HG03442 (cell line): ENCODE measurements at regions not wholly inside any gene's neighbourhood (a gene's known extent, or its start where the extent isn't known, plus 50 kb on each side); places are given as distances from the start of the nearest gene placed in this dataset.
"Not testable (repeated sequence)": the region's sequence is repeated elsewhere in the genome, so short reads cannot be mapped to it uniquely, and the experiment has no call there.

Source experiments
- ATAC-seq: cut with Tn5 transposase; IDR thresholded peaks from one replicate; pipeline ENCODE4 v1.9.1; 2021; ENCODE audit warnings: mild to moderate bottlenecking, moderate library complexity; ENCODE audit not compliant: unreplicated experiment

DNA sequence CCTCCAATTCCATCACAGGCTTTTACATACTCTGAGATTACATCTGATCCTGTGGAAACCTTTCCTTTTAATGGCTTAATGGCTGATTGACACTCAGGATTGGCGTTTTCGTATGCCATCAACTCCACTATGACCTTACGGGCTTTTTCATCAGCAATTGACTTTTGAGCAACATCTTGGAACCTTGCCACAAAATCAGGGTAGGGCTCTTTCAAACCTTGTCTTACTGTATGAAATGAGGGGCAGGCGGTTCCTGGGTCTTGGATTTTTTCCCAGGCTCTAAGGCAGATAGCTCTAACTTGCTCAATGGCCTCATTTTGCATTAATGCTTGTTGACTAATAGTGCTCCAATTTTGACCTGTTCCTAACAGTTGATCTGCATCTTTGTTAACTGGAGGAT lies 250.9 kb upstream of the PRKCQ start:
- not testable (repeated sequence) for ATAC-seq

DNA sequence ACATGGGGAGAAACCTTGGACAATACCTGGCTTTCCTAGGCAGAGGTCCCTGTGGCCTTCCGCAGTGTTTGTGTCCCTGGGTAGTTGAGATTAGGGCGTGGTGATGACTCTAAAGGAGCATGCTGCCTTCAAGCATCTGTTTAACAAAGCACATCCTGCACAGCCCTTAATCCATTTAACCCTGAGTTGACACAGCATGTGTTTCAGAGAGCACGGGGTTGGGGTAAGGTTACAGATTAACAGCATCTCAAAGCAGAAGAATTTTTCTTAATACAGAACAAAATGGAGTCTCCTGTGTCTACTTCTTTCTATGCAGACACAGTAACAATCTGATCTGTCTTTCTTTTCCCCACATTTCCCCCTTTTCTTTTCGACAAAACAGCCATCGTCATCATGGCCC lies 244.7 kb upstream of the PRKCQ start:
- not testable (repeated sequence) for ATAC-seq

DNA sequence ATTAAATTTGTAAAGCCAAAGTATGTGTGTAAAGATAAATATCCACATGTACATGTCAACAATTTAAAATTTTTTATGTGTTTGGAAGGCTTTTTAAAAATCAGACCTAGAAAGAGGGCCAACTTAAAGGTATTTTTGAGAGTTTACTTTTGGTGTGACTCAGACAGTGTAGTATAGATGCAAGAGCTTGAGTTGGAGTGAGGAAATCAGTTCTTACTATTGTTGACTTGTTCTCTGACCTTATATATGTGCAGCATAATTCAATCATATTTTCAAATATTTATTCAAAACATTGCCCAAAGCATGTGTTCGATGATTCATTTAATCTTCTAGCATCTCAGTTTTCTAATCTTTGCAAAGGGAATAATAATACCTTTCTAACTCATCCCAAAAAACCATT lies 243.7 kb upstream of the PRKCQ start:
- no peak for ATAC-seq

DNA sequence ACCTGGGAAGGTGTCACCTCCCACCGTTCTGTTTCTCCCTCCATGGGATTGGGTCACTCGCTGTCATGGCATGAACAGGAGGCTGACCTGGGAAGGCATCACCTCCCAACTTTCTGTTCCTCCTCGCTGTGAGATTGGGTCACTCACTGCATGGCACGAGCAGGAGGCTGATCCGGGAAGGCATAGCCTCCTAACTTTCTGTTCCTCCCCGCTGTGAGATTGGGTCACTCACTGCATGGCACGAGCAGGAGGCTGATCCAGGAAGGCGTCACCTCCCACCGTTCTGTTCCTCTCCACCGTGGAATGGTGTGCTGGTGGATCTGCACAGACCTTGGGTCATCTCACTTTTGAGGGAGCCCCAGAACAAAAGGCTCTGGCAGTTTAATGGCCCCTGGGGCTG lies 239.2 kb upstream of the PRKCQ start:
- no peak for ATAC-seq

DNA sequence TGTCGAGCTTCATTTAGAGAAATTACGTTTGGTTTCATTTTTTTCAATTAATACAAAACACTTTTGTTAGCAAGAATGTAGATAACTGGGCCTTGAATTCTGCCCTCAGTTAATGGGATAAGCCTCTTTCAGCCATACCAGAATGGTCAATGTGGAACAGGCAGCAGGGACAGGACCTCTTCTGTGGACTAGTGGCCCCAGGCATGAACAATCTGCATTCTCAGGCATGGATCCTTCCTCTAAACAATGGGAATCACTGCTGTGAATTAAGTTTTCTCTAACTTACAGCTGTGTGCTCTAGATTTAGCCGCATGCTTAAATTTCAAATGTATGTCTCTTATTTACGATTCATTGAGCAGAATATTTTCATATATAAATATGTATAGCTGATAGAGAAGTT lies 237.7 kb upstream of the PRKCQ start:
- no peak for ATAC-seq

DNA sequence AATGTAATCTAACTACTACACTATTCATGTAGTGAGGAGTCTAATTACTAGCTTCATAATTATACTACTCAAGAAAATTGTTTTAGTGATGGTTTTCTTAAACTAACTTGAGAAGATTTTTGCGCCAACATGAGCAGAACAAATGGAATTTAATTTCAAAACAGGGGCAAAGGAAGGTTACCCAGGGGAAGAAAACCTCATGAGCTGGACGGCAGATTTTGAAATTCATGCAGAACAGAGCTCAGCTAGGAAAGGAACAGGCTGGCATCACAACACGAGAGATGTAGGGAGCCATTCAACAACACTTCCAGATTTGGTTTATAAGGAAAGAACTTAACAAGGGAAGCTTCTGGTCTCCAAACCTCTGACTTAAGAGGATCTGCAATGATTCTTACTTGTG lies 235.3 kb upstream of the PRKCQ start:
- no peak for ATAC-seq

DNA sequence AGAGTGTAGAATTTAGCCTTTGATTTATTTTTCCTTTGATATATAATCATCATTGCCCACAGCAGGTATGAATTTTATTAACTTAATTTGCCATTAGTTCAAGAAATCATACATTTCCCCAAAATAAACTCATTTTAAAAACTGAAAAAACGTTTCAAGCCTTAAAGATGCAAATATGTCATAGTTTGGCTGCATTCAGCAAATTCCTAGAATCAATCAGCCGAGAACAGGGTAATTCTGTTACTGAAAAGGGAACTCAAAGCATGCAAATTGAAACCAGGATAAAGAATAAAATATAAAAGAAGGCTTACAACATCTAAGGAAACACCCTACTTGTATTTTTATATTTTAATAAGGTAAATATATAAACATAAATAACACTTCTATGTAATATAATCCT lies 233.8 kb upstream of the PRKCQ start:
- no peak for ATAC-seq

DNA sequence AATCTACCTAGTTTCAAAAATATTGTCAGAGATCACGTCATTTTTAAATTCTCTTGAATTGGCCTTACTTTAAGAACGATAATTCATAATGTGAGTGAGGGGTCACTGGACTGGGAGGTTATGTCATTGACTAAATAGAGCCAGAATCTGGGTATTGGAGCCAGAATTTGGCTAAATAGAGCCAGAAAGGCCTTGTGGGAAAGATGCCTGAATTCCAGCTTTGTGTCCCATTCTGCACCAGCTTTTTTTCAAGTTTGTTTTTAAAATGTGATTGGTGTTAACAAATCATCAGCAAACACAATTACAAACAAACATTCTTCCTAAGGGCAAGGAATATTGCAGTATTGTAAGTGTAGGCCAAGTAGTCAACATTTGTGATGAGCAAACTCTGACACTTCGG lies 233.2 kb upstream of the PRKCQ start:
- ATAC-seq, result no peak

DNA sequence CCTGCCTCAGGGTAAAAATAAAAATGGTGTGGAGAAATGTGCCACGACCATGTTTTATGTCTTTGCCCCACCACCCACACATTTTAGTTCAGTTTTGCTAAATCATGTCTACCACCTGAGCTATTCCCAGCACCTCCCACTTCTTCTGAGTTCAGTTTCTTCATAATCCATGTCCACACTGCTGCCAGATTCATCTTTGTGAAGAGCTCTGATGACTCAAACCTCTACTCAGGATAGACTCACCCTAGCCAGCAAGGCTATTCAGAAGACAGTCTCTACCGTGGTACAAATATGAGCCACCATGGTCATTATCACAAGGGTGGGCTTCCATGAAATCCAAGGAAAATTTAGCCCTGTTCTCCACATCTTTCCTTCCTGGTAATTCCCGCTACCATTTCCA lies 231.1 kb upstream of the PRKCQ start:
- no peak for ATAC-seq

DNA sequence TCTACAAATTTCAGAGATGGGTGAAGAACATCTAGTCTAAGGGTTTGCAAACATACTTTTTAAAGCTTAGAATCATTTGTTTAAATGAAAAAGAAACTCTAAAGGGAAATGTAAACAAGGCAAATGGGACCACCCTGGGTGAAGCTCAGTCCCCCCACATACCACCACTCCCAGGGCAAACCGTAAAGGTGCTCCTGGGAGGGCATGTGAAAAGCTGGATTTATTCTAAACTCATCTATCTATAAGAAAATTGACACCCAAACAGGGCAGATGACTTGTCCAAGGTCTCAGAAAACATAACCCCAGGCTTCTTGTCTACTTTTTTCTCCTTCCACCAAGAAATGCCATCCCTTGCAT lies 223.3 kb upstream of the PRKCQ start:
- no peak for ATAC-seq

DNA sequence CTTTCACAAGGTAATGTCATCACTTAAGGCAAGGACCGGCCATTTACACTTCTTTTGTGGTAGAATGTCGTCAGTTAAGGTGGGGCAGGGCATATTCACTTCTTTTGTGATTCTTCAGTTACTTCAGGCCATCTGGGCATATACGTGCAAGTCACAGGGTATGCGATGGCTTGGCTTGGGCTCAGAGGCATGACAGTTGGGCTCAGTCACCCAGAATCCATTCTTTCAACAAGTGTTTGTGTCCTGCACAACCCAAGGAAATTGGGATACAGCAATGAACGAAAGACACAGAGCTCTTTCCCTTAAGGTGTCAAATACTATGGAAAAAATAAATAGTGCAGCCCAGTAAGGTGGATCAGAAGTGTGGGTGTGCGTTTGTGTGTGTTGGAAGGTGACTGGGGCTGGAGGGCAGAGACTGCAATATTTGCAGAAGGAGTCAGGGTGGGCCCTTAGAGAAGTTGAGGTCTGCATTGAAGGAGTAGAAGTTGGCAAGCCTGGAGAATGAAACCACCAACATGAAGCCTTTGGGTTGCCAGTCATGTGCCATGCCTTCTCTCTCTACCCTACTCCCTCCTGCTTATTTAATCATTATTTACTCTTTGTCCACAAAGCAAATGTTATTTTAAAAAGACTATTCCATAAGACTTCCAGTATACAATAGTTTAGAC lies 222.8 kb upstream of the PRKCQ start:
- no peak for ATAC-seq

DNA sequence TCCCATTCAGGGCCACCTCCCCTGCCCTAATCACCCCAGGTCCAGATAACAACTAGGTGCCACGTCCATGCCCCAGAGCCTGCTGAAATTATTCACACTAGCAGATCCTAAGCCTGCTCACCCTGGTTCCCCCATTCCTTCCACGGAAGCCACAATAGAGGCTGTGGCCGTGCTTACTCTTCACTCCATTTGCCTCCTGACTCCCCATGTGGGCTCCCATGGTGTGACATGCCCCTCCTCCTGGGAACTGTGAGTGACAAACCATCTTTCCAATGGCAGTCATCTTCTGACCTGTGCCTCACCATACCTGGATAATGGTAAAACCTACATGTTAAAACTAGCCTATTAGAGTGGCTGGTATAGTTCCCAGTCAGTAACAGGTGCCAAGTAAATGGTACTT lies 216.2 kb upstream of the PRKCQ start:
- no peak for ATAC-seq

DNA sequence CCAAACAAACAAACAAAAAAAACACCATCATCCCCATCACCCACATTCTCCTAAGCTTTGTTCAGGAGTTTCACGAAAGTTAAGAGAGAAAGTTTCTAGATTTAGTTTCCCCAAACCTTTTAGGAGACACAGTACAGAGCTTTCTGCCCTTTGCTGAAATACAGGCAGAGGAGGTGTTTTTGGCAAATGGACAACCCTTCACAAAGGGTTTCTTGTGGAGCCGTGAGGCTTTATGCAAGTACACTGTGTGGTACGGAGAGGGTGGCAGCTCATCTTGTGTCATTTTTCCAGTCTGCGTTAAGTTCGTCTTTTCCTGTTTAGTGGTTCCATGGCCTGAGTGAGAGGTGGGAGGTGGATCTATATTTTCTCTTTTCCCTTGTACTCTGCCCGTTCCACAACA lies 215.5 kb upstream of the PRKCQ start:
- no peak for ATAC-seq

DNA sequence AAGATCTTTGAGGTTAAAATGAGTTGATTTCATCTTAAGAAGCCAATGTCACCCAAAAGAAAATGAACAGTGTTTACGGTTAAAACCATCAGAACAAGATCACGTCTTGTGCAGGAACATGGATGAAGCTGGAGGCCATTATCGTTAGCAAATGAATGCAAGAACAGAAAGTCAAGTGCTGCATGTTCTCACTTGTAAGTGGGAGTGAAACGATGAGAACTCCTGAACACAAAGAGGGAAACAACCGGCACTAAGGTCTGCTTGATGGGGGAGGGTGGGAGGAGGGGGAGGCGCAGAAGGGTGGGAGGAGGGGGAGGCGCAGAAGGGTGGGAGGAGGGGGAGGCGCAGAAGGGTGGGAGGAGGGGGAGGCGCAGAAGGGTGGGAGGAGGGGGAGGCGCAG lies 214.8 kb upstream of the PRKCQ start:
- ATAC-seq, result not testable (repeated sequence)

DNA sequence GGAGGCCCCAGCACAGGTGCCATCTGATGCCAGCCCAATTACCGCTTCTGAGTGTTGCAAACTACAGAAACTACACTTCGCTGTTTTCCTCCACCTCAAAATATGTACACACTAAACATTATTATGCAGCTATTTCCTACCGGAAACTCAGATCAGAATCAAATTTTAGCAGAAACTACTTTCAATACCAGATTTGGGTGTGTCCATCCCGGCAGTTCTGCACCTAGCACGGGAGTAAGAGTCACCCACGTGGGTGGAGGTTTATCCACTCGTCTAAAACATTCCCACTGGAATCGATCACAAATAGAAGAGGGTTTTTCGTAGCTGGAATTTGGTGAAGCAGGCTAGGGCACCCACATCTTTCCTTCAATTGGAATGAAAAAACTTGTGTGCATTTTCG lies 214.4 kb upstream of the PRKCQ start:
- ATAC-seq, result no peak

DNA sequence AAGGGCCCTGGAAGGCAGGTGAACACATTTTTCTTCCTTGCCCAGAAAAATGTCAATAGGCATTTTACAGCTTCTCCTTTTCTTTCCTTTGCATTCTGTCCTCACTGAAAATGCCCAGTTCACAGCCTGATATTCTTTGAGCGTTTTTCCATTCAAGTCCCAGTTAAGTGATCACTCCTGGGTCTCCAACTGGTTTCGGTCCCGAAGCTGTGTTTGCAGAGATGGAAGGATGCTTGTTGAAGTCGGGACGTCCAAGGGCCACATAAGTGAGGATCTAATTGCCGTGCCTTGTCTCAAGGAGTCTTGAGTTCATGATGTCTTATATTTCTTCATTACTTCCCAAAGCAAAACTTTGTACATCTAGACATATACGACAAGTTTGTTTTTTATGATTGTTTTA lies 208.7 kb upstream of the PRKCQ start:
- ATAC-seq, result no peak

DNA sequence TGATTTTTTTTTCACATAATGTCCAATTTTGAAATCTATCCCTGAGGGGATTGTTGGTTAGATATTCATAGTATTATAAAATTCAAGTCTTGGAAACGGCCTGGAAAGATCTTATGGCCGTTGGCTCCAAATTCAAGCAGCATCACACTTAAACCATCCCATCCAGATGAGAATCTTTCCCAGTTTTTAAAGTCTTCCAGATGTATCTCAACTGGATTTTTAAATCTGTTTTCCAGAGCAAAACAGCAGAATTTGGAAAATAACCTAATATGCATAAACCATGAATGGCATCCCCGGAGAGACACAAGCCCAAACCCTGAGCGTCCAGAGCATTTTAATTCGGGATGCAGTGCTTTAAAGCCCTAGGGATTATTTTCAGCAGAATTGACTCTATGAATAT lies 208.2 kb upstream of the PRKCQ start:
- no peak for ATAC-seq

DNA sequence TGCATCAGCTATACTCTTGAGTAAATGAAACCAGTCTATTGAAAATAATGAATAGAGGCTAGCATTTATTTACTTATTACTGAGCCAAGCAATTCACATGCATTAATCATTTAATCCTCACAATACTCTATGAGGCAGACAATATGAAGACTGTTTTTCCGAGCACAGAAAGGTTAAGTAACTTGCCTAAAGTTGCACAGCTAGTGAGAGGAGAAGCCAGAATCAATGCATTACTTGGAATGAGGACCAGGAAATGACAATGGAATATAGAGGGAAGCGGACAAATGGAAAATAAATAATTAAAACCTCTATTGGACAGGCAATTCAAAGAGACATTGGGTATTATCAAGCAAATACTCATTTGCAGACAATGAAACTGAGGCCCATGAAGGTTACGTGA lies 207.6 kb upstream of the PRKCQ start:
- no peak for ATAC-seq

DNA sequence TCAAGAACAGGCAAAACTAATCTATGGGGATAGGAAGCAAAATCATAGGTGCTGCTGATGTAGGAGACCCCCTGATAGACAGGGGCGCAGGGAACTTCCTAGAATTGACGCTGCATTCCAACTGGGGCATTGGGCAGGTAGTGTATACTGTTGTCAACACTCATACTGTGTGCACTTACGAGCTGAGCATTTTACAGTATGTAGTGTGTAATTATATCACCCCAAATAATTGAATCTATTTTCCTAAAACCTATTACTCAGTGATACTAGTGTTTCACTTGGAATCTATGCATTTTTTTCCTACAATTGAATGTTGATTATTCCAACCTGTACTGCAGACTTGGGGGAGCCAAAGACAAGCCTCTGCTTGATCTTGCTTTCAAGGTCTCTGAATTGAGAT lies 207.0 kb upstream of the PRKCQ start:
- no peak for ATAC-seq

DNA sequence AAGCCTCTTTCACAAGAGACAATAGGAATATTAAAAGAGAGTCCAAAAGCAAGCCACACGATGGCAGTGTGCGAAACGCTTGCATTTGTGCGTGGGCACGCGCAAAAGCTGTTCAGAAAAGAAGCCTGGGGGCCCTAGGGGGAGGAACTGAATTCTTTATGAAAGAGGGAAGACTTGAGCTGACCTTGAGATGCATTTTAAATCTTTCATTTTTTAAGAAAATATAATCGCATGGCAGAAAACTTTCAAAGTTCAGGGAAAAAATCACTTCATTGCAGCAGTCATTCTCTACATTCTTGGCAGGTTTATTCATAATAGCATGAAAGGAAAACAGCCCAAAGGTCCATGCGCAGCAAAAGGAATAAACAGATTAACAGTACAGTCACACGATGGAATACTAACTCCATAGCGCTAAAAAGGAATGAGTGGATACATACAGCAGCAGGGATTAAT lies 206.5 kb upstream of the PRKCQ start:
- ATAC-seq, result no peak

DNA sequence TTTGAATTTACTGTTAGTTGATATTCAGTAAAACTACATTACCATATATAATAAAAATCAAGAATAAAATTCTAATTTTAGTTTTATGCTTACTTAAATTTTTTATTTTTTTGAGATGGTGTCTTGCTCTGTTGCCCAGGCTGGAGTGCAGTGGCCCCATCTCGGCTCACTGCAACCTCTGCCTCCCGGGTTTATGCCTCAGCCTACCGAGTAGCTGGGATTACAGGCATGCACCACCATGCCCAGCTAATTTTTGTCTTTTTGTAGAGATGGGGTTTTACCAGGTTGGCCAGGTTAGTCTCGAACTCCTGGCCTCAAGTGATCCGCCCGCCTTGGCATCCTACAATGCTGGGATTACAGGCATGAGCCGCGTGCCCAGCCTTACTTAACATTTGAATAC lies 204.4 kb upstream of the PRKCQ start:
- ATAC-seq, result not testable (repeated sequence)

DNA sequence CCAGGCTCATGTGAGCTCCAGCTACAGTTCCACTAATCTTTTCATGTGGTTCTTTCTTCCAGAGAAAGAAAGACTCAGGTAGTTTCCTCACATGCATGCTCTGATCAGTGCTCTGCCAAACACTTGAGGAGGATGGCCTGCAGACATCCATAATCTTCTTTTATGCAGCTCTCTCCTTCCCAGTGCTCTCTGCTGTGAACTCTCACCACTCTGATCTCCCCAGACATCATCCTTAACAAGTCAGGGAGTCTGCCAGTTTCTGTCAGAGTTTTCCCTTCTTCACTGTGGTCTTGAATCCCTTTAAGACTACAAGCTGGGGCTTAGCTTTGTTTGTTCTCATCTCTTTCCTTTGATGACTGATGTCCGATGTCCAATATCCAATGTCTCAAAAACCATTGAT lies 203.4 kb upstream of the PRKCQ start:
- no peak for ATAC-seq

DNA sequence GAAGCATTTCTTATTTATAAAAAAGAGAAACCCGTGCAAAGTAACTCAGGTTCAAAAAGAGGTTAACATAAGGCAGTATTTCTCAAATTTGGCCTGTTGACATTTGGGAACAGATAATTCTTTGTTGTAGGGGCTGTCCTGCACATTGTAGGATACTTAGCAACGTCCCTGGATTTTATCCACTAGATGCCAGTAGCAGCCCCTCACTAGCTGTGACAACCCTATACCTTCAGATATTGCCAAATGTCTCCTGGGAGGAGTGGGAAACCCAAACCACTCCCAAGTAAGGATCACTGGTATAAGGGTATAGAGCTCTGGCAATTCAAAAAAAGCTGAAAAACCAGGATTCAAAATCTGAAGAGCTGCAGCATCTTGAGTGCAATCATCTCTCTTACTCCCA lies 202.3 kb upstream of the PRKCQ start:
- no peak for ATAC-seq
